CD14-positive monocyte (primary cell): ENCODE measurements at regions not wholly inside any gene's neighbourhood (a gene's known extent, or its start where the extent isn't known, plus 50 kb on each side); places are given as distances from the start of the nearest gene placed in this dataset.

Source experiments
- DNase-seq, 3 donors: peaks; one replicate each; pipeline ENCODE4 v3.0.0-alpha.2; 2011 to 2022
- H2AFZ ChIP-seq: 2 replicates; pipeline ENCODE4 v1.6.0; 2012; ENCODE audit warnings: mild to moderate bottlenecking, low read depth, low read length, inconsistent platforms; ENCODE audit not compliant: insufficient read depth, poor library complexity, severe bottlenecking
- H3K27ac ChIP-seq, 2 donors: 1 replicate in 1 of 2; 2 replicates in 1 of 2; pipeline ENCODE4 v1.5.1; 2012 to 2013; ENCODE audit warnings: low read length in 2 of 2, control low read depth in 1 of 2, inconsistent platforms in 1 of 2, low read depth in 1 of 2, mild to moderate bottlenecking in 1 of 2
- H3K27me3 ChIP-seq, 2 donors: one replicate each; pipeline versions ENCODE4 v1.6.0 to v1.6.1; 2011 to 2013; ENCODE audit warnings: low read length in 2 of 2; ENCODE audit not compliant: control insufficient read depth in 2 of 2, insufficient read depth in 2 of 2
- H3K36me3 ChIP-seq, 2 donors: replicated peaks in 1 of 2; 1 replicate in 1 of 2; 2 replicates in 1 of 2; pipeline versions ENCODE4 v1.5.1 to v1.6.1; 2012 to 2013; ENCODE audit warnings: low read length in 2 of 2, control low read depth in 1 of 2, inconsistent platforms in 1 of 2, mild to moderate bottlenecking in 1 of 2; ENCODE audit not compliant: insufficient read depth in 2 of 2, control insufficient read depth in 1 of 2
- H3K4me1 ChIP-seq, 2 donors: 1 replicate in 1 of 2; 2 replicates in 1 of 2; pipeline versions ENCODE4 v1.5.1 to v1.6.1; 2012 to 2013; ENCODE audit warnings: low read length in 2 of 2, control low read depth in 1 of 2, inconsistent platforms in 1 of 2, mild to moderate bottlenecking in 1 of 2, moderate library complexity in 1 of 2; ENCODE audit not compliant: insufficient read depth in 2 of 2, control insufficient read depth in 1 of 2
- H3K4me2 ChIP-seq: replicated peaks from 2 replicates; pipeline ENCODE3; 2012; ENCODE audit warnings: low read length, moderate library complexity, mild to moderate bottlenecking; ENCODE audit not compliant: poor library complexity, severe bottlenecking; ENCODE audit errors: extremely low read depth
- H3K4me3 ChIP-seq, 3 experiments: fragments of 200-600 bp in 1 of 3; sonication (generic) in 1 of 3; replicated peaks in 1 of 3; 1 replicate in 2 of 3; 2 replicates in 1 of 3; pipeline ENCODE4 v1.5.1; 2011 to 2013; ENCODE audit warnings: low read length in 3 of 3, mild to moderate bottlenecking in 3 of 3, control low read depth in 2 of 3, low read depth in 2 of 3, inconsistent platforms in 1 of 3, moderate library complexity in 1 of 3
- H3K79me2 ChIP-seq: 2 replicates; pipeline ENCODE4 v1.6.0; 2012; ENCODE audit warnings: mild to moderate bottlenecking, control low read depth, inconsistent platforms, low read length, moderate library complexity; ENCODE audit not compliant: insufficient read depth
- H3K9ac ChIP-seq: 2 replicates; pipeline ENCODE4 v1.6.0; 2017; ENCODE audit warnings: low read length, mild to moderate bottlenecking; ENCODE audit not compliant: insufficient read depth, poor library complexity, severe bottlenecking
- H3K9me3 ChIP-seq, 2 donors: replicated peaks in 1 of 2; 1 replicate in 1 of 2; 2 replicates in 1 of 2; pipeline versions ENCODE4 v1.5.1 to v1.6.1; 2012 to 2013; ENCODE audit warnings: low read length in 2 of 2, control low read depth in 1 of 2; ENCODE audit not compliant: control insufficient read depth in 1 of 2, insufficient read depth in 1 of 2
- H4K20me1 ChIP-seq: 2 replicates; pipeline ENCODE4 v1.6.0; 2012; ENCODE audit warnings: mild to moderate bottlenecking, low read length, control low read depth, moderate library complexity; ENCODE audit not compliant: insufficient read depth
- H3K27ac Mint-ChIP-seq, 7 donors: one replicate each; pipeline ENCODE4 v1.8.0; 2020; ENCODE audit warnings: mild to moderate bottlenecking in 7 of 7, mixed read lengths in 7 of 7, moderate library complexity in 6 of 7, inconsistent platforms in 2 of 7
- H3K27me3 Mint-ChIP-seq, 3 donors: one replicate each; pipeline ENCODE4 v1.8.0; 2021 to 2022; ENCODE audit warnings: low read depth in 3 of 3, mild to moderate bottlenecking in 3 of 3, mixed read lengths in 3 of 3, moderate library complexity in 3 of 3, inconsistent platforms in 1 of 3
- H3K36me3 Mint-ChIP-seq, 2 donors: one replicate each; pipeline ENCODE4 v1.8.0; 2020; ENCODE audit warnings: mixed read lengths in 2 of 2, inconsistent platforms in 1 of 2, mild to moderate bottlenecking in 1 of 2
- H3K4me1 Mint-ChIP-seq: one replicate; pipeline ENCODE4 v1.8.0; 2020; ENCODE audit warnings: mild to moderate bottlenecking, mixed read lengths
- H3K4me3 Mint-ChIP-seq, 2 donors: one replicate each; pipeline ENCODE4 v1.8.0; 2020; ENCODE audit warnings: mild to moderate bottlenecking in 2 of 2, mixed read lengths in 2 of 2, moderate library complexity in 1 of 2
- H3K9me3 Mint-ChIP-seq, 7 donors: one replicate each; pipeline ENCODE4 v1.8.0; 2020 to 2022; ENCODE audit warnings: mixed read lengths in 7 of 7, mild to moderate bottlenecking in 6 of 7, moderate library complexity in 6 of 7, inconsistent platforms in 2 of 7
- WGBS: methylation state at CpG from one replicate; pipeline ENCODE4 v1.1.5; 2013; ENCODE audit warnings: missing lambda C conversion rate; ENCODE audit not compliant: insufficient coverage; 5-methylcytosine and 5-hydroxymethylcytosine counted together
- intact Hi-C, 2 donors: fragments of 100-400 bp; cut with micrococcal nuclease; formaldehyde crosslinking; loops; one replicate each; pipeline versions ENCODE4 v1.15.0 to v1.15.1; 2023
- TF ChIP-seq, protein P1 (sequence below): fragments of 200-600 bp; IDR thresholded peaks from one replicate; pipeline ENCODE4 v1.8.0; 2022; ENCODE audit warnings: antibody characterized with exemption, mild to moderate bottlenecking

DNA sequence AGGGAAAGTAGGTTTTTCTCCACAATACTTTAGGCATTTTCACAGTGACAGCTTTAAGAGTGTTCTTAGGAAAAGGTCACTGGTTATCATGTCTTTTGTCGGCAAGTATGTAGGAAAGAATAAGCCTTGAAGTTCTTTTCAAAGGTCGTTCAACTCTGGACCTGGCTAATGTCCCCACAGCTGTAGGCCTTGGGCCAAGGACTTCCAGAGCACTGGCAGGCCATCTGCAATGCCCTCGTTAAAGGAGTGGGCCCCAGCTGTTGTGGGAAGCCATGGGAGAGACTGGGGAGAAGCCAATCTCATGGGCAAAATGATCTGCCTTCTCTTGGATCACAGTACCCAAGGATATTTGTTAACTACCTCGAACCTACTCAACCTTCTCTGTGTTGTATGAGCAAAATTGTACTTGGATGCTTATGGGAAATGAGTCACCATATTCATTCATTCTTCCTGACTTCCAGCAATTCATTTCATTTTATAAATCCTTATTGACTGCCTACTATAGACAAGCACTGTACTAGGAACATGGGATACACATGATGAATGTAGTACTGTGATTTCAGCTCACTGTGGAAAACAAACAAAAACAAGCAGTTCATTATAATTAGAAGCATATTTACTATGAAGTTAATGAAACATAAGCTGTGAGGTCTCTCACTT lies 141.1 kb upstream of the KIT start:
- no peak overlapping the region for H3K27ac Mint-ChIP-seq
- no peak overlapping the region for H3K4me3 Mint-ChIP-seq
- H3K27ac ChIP-seq = no peak overlapping the region
- H3K9me3 Mint-ChIP-seq = peaks cover 0 to 3% (median 2%) of the 10 kb centered on the region in 7 donors
- H3K27me3 ChIP-seq = no peaks in the 10 kb centered on the region
- intact Hi-C loops = no loop called here
- no peaks in the 10 kb centered on the region for H3K4me1 Mint-ChIP-seq
- H3K4me1 ChIP-seq = no peaks in the 10 kb centered on the region
- TF ChIP-seq, protein P1, sequence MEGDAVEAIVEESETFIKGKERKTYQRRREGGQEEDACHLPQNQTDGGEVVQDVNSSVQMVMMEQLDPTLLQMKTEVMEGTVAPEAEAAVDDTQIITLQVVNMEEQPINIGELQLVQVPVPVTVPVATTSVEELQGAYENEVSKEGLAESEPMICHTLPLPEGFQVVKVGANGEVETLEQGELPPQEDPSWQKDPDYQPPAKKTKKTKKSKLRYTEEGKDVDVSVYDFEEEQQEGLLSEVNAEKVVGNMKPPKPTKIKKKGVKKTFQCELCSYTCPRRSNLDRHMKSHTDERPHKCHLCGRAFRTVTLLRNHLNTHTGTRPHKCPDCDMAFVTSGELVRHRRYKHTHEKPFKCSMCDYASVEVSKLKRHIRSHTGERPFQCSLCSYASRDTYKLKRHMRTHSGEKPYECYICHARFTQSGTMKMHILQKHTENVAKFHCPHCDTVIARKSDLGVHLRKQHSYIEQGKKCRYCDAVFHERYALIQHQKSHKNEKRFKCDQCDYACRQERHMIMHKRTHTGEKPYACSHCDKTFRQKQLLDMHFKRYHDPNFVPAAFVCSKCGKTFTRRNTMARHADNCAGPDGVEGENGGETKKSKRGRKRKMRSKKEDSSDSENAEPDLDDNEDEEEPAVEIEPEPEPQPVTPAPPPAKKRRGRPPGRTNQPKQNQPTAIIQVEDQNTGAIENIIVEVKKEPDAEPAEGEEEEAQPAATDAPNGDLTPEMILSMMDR = no peak
- H3K9ac ChIP-seq = no peak overlapping the region
- H3K36me3 Mint-ChIP-seq = no peaks in the 10 kb centered on the region
- no peak for DNase-seq
- 100% methylated on average over 2 of the region's 4 CpGs for WGBS
- H3K27me3 Mint-ChIP-seq = no peaks in the 10 kb centered on the region
- H2AFZ ChIP-seq = no peak overlapping the region
- H3K4me3 ChIP-seq = no peak overlapping the region
- no peaks in the 10 kb centered on the region for H3K9me3 ChIP-seq
- H3K36me3 ChIP-seq = no peaks in the 10 kb centered on the region
- no peaks in the 10 kb centered on the region for H4K20me1 ChIP-seq
- no peak overlapping the region for H3K4me2 ChIP-seq
- no peaks in the 10 kb centered on the region for H3K79me2 ChIP-seq

DNA sequence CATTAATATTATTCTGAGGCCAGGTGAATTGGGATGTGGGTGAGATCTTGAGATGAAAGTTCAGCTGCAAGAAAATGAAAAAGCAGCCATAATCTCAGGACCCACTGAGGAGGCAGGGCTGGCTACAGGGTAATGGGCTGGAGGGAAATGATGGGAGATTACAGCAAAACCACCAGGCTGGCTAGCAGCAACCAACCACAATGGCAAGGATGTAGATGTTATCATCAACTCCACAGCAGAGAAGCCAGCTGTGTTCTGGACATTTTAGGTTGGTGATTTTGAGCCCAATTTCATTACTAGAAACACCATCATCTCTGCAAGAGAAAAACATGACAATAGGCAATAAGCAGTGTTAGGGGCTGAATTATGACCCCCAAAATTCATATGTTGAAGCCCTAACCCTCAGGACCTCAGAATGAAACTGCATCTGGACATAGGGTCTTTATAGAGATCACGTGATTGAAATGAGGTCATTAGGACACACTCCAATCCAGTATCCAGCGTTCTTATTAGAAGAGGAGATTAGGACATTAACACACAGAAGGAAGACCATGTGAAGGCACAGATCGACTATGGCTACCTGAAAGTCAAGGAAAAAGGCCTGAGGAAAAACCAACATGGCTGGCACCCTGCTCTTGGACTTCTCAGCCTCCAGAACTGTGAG lies 139.8 kb upstream of the KIT start:
- DNase-seq = no peak
- no peaks in the 10 kb centered on the region for H3K9me3 ChIP-seq
- TF ChIP-seq, protein P1 = no peak
- H2AFZ ChIP-seq = no peak overlapping the region
- intact Hi-C loops = no loop called here
- H3K4me1 ChIP-seq = no peaks in the 10 kb centered on the region
- H3K27me3 Mint-ChIP-seq = no peaks in the 10 kb centered on the region
- WGBS = 67% methylated on average over 1 of the region's 3 CpGs
- H3K4me3 Mint-ChIP-seq = no peak overlapping the region
- H3K36me3 ChIP-seq = no peaks in the 10 kb centered on the region
- H3K4me2 ChIP-seq = no peak overlapping the region
- no peak overlapping the region for H3K4me3 ChIP-seq
- H3K4me1 Mint-ChIP-seq = no peaks in the 10 kb centered on the region
- no peak overlapping the region for H3K27ac Mint-ChIP-seq
- H3K36me3 Mint-ChIP-seq = no peaks in the 10 kb centered on the region
- H3K9ac ChIP-seq = no peak overlapping the region
- no peaks in the 10 kb centered on the region for H3K79me2 ChIP-seq
- no peaks in the 10 kb centered on the region for H4K20me1 ChIP-seq
- H3K27ac ChIP-seq = no peak overlapping the region
- H3K27me3 ChIP-seq = no peaks in the 10 kb centered on the region
- peaks cover 0 to 4% (median 2%) of the 10 kb centered on the region in 7 donors for H3K9me3 Mint-ChIP-seq
